Psoas muscle (tissue), 7 donors: ENCODE measurements at regions not wholly inside any gene's neighbourhood (a gene's known extent, or its start where the extent isn't known, plus 50 kb on each side); places are given as distances from the start of the nearest gene placed in this dataset.

Source experiments
- ATAC-seq, 4 donors: fragments of 200-7000 bp; cut with Tn5 transposase; one replicate each; pipeline ENCODE4 v1.9.1; 2020; ENCODE audit warnings: moderate library complexity in 3 of 4, mild to moderate bottlenecking in 2 of 4
- DNase-seq, 2 donors: peaks; one replicate each; pipeline ENCODE4 v3.0.0-alpha.2; 2020
- H3K27ac ChIP-seq: fragments of 200-600 bp; one replicate; pipeline ENCODE4 v1.8.0; 2022
- H3K27me3 ChIP-seq, 3 donors: fragments of 200-600 bp in 1 of 3; one replicate each; pipeline versions ENCODE4 v1.6.1 to v1.8.0; 2013 to 2022; ENCODE audit warnings: low read length in 2 of 3, mild to moderate bottlenecking in 2 of 3, moderate library complexity in 1 of 3; ENCODE audit not compliant: insufficient read depth in 3 of 3
- H3K36me3 ChIP-seq, 2 donors: fragments of 200-600 bp in 1 of 2; one replicate each; pipeline versions ENCODE4 v1.6.1 to v1.8.0; 2013 to 2022; ENCODE audit warnings: low read depth in 1 of 2, mild to moderate bottlenecking in 1 of 2, moderate library complexity in 1 of 2; ENCODE audit not compliant: insufficient read depth in 1 of 2
- H3K4me1 ChIP-seq: fragments of 200-600 bp; one replicate; pipeline ENCODE4 v1.8.0; 2022
- H3K4me3 ChIP-seq: fragments of 200-600 bp; one replicate; pipeline ENCODE4 v1.8.0; 2022; ENCODE audit warnings: mild to moderate bottlenecking
- H3K9me3 ChIP-seq: fragments of 200-600 bp; one replicate; pipeline ENCODE4 v1.8.0; 2022
- WGBS, 3 donors: extraction: QIAGEN DNeasy Blood & Tissue Kit; methylation state at CpG; one replicate each; pipeline versions ENCODE4 v1.1.6 to v1.1.7; 2013; 5-methylcytosine and 5-hydroxymethylcytosine counted together
- intact Hi-C, 2 donors: fragments of 100-400 bp; cut with DNase I; formaldehyde crosslinking; loops; one replicate each; pipeline versions ENCODE4 v1.11.0 to v1.14.2; 2022
- TF ChIP-seq, protein P1 (sequence below): fragments of 200-600 bp; IDR thresholded peaks from one replicate; pipeline ENCODE4 v1.8.0; 2022; ENCODE audit warnings: antibody characterized with exemption
- donor health status: healthy with polysubstance abuse.
- donor health status: DM: no; HTN: no; CAD: no; lungs with moderate emphysema.
- donor health status: Bipolar disorder and iron deficiency.
- donor health status: healthy.
- donor health status: DM: yes; HTN: yes; CAD: no.
- donor health status: DM: no; HTN: no; CAD: no.
- donor health status: DM: yes; HTN: yes; CAD: no.

GRCh38 chr12:22797701-22798100, 172.7 kb downstream of the ETNK1 start:
- WGBS, 3 donors, result 54 to 67% (median 58%) methylated on average over 2 of the region's 2 CpGs
- TF ChIP-seq, protein P1, sequence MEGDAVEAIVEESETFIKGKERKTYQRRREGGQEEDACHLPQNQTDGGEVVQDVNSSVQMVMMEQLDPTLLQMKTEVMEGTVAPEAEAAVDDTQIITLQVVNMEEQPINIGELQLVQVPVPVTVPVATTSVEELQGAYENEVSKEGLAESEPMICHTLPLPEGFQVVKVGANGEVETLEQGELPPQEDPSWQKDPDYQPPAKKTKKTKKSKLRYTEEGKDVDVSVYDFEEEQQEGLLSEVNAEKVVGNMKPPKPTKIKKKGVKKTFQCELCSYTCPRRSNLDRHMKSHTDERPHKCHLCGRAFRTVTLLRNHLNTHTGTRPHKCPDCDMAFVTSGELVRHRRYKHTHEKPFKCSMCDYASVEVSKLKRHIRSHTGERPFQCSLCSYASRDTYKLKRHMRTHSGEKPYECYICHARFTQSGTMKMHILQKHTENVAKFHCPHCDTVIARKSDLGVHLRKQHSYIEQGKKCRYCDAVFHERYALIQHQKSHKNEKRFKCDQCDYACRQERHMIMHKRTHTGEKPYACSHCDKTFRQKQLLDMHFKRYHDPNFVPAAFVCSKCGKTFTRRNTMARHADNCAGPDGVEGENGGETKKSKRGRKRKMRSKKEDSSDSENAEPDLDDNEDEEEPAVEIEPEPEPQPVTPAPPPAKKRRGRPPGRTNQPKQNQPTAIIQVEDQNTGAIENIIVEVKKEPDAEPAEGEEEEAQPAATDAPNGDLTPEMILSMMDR, result no peak
- Histone ChIP-seq H3K36me3 (no peaks in the 10 kb centered on the region), H3K4me1 (no peaks in the 10 kb centered on the region), H3K4me3 (no peak overlapping the region), H3K9me3 (no peaks in the 10 kb centered on the region), H3K27ac (no peak overlapping the region), H3K27me3 (no peaks in the 10 kb centered on the region)
- intact Hi-C loops, result no loop called here
- ATAC-seq (no peak), DNase-seq (no peak)

GRCh38 chr12:22798116-22798515, 173.1 kb downstream of the ETNK1 start:
- ATAC-seq (no peak), DNase-seq (no peak)
- Histone ChIP-seq H3K9me3 (no peaks in the 10 kb centered on the region), H3K27ac (no peak overlapping the region), H3K27me3 (no peaks in the 10 kb centered on the region), H3K4me3 (no peak overlapping the region), H3K4me1 (no peaks in the 10 kb centered on the region), H3K36me3 (no peaks in the 10 kb centered on the region)
- intact Hi-C loops, result no loop called here
- TF ChIP-seq, protein P1, result no peak
- WGBS, 3 donors, result 76 to 89% (median 83%) methylated on average over 3 of the region's 3 CpGs

DNA sequence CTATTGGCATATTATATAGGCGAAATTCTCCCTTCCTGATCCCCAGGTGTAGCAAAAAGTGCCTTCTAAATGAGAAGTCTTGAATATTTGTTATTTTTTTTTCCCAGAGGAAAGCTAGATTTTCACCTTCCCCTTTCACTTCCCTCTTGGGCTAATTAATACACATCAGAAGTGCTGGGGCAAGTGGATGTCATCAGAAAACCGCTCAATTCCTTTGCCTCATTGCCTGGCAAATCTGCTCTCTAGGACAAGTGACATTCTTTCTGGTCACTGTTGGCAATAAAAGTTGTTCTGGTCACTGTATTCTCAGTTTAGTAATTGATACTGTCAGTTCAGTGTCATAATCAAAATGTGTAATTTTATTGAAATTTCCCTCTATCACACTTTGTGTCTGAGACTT, 174.5 kb downstream of the ETNK1 start:
- Histone ChIP-seq H3K27ac (no peak overlapping the region), H3K27me3 (no peaks in the 10 kb centered on the region), H3K4me1 (no peaks in the 10 kb centered on the region), H3K4me3 (no peak overlapping the region), H3K36me3 (no peaks in the 10 kb centered on the region), H3K9me3 (no peaks in the 10 kb centered on the region)
- 70 to 79% (median 78%) methylated on average over 2 of the region's 2 CpGs for WGBS, 3 donors
- TF ChIP-seq, protein P1, result no peak
- ATAC-seq (no peak), DNase-seq (no peak)
- intact Hi-C loops, result no loop called here

DNA sequence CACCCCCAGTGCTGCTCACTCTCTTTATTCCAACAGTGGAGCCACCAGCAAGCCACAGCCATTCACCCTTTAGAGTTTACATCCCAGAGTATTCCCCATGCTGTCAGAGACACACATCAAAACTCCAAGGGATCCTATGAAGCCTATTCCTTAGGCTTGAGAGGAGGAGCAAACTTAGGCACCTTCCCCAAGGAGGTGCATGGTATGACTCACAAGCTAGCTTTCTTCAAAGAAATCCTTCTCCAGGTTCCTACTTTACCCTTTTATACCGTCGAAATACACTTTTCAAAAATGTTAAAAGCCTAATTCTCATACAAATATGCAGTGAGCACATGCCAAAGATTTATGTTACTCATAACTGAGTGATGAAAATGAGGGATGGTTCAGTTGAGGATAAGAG, 175.4 kb downstream of the ETNK1 start:
- H3K9me3 ChIP-seq, result no peaks in the 10 kb centered on the region
- no peaks in the 10 kb centered on the region for H3K27me3 ChIP-seq
- TF ChIP-seq, protein P1, result no peak
- WGBS, 3 donors, result 77 to 80% (median 78%) methylated on average over 2 of the region's 2 CpGs
- no peak overlapping the region for H3K4me3 ChIP-seq
- intact Hi-C loops, result no loop called here
- H3K4me1 ChIP-seq, result no peaks in the 10 kb centered on the region
- DNase-seq (no peak), ATAC-seq (no peak)
- H3K27ac ChIP-seq, result no peak overlapping the region
- H3K36me3 ChIP-seq, result no peaks in the 10 kb centered on the region

DNA sequence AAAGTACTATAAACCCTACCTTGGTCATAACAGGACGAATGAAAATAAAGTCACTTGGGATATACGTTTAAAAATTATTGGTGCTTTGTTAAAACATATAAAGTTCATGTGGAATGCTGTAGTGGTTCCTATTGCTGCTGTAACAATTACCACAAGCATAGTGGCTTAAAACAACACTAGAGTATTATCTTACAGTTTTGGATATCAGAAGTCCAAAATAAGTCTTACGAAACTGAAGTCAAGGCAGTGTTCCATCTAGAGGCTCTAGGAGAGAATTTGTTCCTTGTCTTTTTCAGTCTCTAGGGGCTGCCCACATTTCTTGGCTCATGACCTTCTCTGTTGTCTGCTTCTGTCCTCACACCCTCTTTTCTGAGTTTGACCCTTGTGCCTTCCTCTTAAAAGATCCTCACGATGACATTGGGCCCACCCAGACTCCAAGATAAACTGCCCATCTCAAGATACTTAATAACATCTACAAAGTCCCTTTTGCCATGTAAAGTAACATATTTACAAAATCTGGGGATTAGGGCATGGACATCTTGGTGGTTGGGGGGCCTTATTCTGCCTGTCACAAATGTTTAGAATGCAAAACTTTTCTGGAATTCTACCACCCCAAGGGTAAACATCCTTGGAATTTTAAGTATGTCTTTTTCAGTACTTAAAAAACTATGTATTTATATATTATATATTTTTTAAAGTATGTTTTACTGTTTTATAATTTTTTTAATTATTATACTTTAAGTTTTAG, 178.1 kb downstream of the ETNK1 start:
- TF ChIP-seq, protein P1, result no peak
- no peaks in the 10 kb centered on the region for H3K27me3 ChIP-seq

More for the DNA sequence above, 178.1 kb downstream of the ETNK1 start:
- ATAC-seq, result no peak
- Histone ChIP-seq H3K4me3 (no peak overlapping the region), H3K4me1 (no peaks in the 10 kb centered on the region), H3K9me3 (no peaks in the 10 kb centered on the region), H3K27ac (no peak overlapping the region), H3K36me3 (no peaks in the 10 kb centered on the region)
- no peak for DNase-seq
- 76 to 81% (median 81%) methylated on average over 4 of the region's 4 CpGs for WGBS, 3 donors
- intact Hi-C loops, result no loop called here
